ENCODE measurements at regions not wholly inside any gene's neighbourhood (a gene's known extent, or its start where the extent isn't known, plus 50 kb on each side); places are given as distances from the start of the nearest gene placed in this dataset.
"Not testable (repeated sequence)": the region's sequence is repeated elsewhere in the genome, so short reads cannot be mapped to it uniquely, and the experiment has no call there.

- no peak for DNase-seq
These were observed 93.2 kb upstream of the ZNF438 start for GRCh38 chr10:31124852-31125251.

- no peak for DNase-seq
These were observed 94.1 kb upstream of the ZNF438 start for GRCh38 chr10:31125789-31126188.

GRCh38 chr10:31126593-31126992 is 94.9 kb upstream of the ZNF438 start:
- no peak for DNase-seq

- peak; percentile 38 to 44 (median 40) for DNase-seq
These were observed 96.9 kb upstream of the ZNF438 start for GRCh38 chr10:31128536-31128935.

- no peak for DNase-seq
These were observed 97.6 kb upstream of the ZNF438 start for GRCh38 chr10:31129271-31129670.

- DNase-seq: no peak
These were observed 98.3 kb upstream of the ZNF438 start for GRCh38 chr10:31129880-31130405.

- no peak for DNase-seq
These were observed 98.7 kb upstream of the ZNF438 start for GRCh38 chr10:31130406-31130805.

GRCh38 chr10:31131251-31131650 is 99.6 kb upstream of the ZNF438 start:
- no peak for DNase-seq

- DNase-seq: no peak
These were observed 101.1 kb upstream of the ZNF438 start for GRCh38 chr10:31132681-31133244.

GRCh38 chr10:31133251-31133791 is 101.7 kb upstream of the ZNF438 start:
- DNase-seq: no peak

- peak; percentile 25 to 71 (median 43) for DNase-seq
These were observed 102.2 kb upstream of the ZNF438 start for GRCh38 chr10:31133792-31134310.

GRCh38 chr10:31134311-31134952 is 102.8 kb upstream of the ZNF438 start:
- peak; percentile 22 to 53 (median 35) for DNase-seq

- DNase-seq: no peak
These were observed 103.5 kb upstream of the ZNF438 start for GRCh38 chr10:31135171-31135570.

- DNase-seq: not testable (repeated sequence)
These were observed 104.1 kb upstream of the ZNF438 start for GRCh38 chr10:31135791-31136190.

GRCh38 chr10:31136386-31136785 is 104.7 kb upstream of the ZNF438 start:
- no peak for DNase-seq

- no peak for DNase-seq
These were observed 105.5 kb upstream of the ZNF438 start for GRCh38 chr10:31136930-31137885.

- DNase-seq: no peak
These were observed 106.4 kb upstream of the ZNF438 start for GRCh38 chr10:31138026-31138553.

GRCh38 chr10:31139497-31139896 is 107.8 kb upstream of the ZNF438 start:
- DNase-seq: no peak

GRCh38 chr10:31140716-31141115 is 109.1 kb upstream of the ZNF438 start:
- DNase-seq: no peak

- DNase-seq: no peak
These were observed 110.4 kb upstream of the ZNF438 start for GRCh38 chr10:31142026-31142425.

GRCh38 chr10:31143331-31143935 is 111.8 kb upstream of the ZNF438 start:
- no peak for DNase-seq

- no peak for DNase-seq
These were observed 114.3 kb upstream of the ZNF438 start for GRCh38 chr10:31145986-31146385.

Data from suppressor macrophage treated with lipopolysaccharide for 1 hour (primary cell).